Kidney tubule cell (primary cell): ENCODE measurements at regions not wholly inside any gene's neighbourhood (a gene's known extent, or its start where the extent isn't known, plus 50 kb on each side); places are given as distances from the start of the nearest gene placed in this dataset.
"Not testable (repeated sequence)": the region's sequence is repeated elsewhere in the genome, so short reads cannot be mapped to it uniquely, and the experiment has no call there.

Experiments used
- DNase-seq: peaks from one replicate; pipeline ENCODE4 v3.0.0-alpha.2; 2018; ENCODE audit warnings: low spot score

DNA sequence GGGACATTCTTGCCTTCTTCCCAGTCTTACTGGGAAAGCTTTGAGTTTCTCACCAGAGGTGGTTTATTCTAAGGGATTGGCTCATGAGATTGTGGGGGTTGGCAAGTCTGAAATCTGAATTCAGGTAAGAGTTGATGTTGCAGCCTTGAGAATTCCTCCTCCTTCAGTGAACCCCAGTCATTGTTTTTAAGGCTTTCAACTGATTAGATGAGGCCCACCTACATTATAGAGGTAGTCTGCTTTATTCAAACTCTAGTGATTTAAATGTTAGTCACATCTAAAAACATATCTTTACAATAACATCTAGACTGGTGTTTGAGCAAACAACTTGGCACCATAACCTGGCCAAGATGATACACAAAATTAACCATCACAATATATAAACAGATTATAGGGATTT lies 156.5 kb upstream of the MED14 start:
- no peak for DNase-seq

DNA sequence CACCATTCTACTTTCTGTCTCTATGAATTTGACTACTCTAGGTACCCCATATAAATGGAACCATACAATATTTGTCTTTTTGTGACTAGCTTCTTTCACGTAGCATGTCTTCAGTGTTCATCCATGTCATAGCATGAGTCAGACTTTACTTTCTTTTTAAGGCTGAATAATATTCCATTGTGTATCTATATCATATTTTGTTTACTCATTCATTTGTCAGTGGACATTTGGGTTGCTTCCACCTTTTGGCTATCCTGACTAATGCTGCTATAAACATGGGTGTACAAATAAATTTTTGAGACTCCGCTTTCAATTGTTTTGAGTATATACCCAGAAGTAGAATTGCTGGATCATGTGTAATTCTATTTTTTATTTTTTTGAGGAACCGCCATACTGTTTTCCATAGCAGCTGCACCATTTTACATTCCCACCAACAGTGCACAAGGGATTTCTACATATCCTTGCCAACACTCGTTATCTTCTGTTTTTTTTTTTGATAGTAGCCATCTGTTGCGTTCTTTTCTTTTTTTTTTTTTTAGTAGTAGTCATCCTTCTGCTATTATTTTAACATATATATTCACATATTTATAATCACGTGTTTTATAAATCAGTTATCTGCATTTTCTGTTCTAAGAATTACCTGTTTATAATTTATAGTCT lies 158.0 kb upstream of the MED14 start:
- no peak for DNase-seq

DNA sequence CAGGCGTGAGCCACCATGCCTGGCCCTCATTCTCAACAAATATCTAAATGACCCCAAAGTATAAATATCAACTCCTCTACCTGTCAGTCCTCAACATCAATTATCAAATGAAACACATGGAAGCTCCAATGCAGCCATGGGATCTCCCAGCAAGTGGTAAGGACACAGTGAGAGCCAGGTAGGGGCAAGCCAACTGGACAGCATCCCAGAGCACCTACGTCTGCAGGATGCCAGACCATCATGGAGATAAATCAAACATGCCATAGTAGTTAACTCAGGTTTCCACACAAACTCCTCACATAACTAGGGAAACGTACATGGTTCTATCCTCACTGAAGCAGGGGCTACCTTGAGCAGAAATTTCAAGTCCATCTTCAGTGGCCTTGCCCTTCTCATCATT lies 159.9 kb upstream of the MED14 start:
- DNase-seq: no peak

DNA sequence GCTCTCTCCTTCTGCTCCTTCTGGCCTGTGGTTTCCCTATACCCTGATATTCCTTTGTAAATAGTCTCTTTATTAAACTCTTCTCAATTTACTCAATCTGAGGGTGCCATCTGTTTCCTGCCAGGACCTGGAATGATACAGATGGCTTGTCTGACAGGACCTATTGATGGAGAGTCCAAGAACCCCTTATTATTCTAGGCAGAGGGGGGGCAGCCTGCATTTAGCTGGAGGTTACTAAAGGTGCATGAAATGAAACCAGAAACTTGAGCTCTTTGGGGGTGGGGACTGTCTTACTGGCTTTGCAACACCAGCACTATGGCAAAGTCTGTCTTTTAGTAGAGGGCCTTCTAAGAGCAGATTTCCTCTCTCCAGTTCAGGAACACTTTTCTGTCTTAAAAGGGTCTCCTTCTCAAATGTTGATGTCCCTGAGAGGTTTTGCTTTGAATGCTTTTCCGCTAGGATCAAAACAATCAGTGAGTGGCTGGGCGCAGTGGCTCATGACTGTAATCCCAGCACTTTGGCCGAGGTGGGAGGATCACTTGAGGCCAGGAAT lies 162.5 kb upstream of the MED14 start:
- no peak for DNase-seq

DNA sequence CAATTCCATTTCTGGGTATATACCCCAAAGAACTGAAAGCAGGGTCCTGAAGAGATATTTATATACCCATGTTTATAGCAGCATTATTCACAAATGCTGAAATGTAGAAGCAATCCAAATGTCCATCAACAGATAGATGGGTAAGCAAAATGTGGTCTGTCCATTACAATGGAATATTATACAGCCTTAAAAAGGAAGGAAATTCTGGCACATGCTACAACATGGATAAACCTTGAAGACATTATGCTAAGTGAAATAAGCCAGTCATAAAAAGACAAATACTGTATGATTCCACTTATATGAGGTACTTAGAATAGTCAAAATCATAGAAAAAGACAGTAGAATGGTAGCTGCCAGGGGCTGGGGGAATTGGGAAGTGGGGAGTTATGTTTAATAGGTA lies 169.4 kb upstream of the MED14 start:
- not testable (repeated sequence) for DNase-seq

DNA sequence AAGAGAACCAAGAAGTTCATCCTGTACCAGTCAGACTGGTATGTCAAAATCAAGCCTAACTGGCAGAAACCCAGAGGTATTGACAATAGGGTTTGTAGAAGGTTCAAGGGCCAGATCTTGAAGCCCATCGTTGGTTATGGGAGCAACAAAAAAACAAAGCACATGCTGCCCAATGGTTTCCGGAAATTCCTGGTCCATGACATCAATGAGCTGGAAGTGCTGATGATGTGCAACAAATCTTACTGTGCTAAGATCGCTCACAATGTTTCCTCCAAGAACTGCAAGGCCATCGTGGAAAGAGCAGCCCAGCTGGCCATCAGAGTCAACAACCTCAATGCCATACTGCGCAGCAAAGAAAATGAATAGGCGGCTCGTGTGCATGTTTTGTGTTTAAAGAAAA lies 172.7 kb upstream of the MED14 start:
- DNase-seq: peak; percentile 28

DNA sequence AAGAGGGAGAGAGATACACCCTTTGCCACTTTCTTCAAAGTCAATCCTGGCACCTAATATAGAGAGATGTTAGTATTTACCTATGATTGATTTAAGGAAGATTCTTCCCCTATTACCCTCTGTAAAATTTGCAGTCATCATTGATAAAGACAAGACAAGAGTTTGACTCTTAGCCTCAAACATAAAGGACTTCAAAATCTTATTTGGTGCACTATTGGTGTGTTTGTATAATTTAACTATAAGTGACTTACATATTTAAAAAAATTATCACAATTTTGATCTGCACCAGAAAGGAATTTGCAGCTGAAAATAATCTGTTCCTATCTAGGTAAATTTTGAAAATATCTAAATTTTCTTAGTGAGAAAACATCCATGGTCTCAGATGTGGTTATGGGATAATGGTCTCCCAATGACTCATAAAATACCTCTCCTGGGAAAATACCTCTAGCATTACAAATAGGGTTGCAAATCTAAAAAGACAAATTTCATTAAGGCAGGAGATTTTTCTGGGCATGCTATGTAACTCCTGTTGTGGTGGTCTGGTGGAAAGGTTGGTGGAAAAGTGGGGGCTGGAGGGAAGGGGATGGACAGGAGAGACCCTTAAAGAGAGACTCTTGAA lies 173.6 kb upstream of the MED14 start:
- DNase-seq: peak; percentile 71

DNA sequence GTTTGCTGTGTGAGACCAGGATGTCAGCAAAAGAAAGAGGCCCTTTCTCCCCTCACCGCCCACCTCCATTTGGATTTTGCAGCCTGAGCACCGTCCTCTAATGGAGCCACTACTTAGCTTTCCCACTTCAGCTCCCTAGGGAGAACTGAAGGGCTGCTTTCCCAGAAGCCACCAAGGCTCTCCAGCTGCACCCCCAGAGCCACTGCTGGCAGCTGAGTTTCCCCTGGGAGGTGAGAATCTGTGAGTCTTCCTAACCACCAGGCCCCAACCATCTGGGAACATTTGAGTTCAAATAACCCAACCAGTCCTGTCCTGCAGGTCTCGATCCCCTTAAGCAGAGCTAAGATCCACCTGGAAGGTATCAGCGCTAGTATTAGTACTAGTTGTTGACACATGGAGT lies 173.1 kb upstream of the USP9X start:
- no peak for DNase-seq

DNA sequence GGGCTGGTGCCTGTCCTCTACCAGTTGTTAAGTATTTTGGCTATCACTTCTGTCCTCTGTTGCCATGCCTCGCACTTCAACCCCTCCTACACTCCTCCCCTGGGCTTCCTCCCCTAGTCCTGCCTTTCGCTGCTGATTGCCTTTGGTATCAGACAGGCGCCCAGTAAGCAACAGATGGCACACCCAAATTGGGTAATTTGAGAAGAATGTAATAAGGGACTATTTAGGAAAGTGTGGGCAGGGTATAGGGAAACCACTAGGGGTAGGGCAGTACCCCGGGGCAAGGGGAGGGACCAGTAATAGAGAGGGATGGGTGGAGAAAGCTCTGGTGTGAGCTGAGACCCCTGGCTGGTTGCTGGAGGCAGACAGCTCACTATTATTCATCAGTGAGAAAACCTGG lies 172.7 kb upstream of the USP9X start:
- DNase-seq: no peak

DNA sequence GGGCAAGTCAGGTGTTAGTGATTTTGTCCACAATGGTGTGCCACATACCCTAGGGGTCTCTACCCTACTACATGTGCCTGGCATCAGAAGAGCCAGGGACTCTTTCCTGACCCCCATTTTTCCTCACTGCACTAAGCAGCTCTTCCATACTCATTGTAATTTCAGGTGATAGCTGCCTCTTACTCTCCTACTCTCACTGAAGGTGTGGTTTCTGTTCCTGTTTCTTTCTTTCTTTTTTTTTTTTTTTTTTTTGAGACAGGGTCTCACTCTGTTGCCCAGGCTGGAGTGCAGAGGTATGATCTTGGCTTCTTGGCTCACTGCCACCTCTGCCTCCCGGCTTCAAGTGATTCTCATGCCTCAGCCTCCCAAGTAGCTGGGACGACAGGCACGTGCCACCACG lies 164.9 kb upstream of the USP9X start:
- no peak for DNase-seq

DNA sequence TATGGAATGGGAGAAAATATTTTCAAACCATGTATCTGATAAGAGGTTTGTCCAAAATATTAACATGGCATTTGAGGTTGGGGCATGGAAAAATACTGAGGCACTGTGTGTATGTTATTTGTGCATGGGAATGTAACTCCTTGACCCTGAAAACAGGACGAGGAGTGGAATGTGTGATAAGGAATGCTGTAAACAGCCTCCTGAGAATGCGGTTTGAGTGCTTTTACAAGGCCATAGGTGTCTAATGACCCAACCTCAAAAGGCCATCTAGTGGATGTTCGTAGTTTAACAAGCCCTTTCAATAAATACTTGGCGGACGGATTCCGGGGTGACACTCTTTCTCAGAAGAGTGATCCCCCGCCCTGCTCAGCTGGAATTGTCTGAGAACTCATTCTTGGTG lies 162.9 kb upstream of the USP9X start:
- peak; percentile 73 for DNase-seq

DNA sequence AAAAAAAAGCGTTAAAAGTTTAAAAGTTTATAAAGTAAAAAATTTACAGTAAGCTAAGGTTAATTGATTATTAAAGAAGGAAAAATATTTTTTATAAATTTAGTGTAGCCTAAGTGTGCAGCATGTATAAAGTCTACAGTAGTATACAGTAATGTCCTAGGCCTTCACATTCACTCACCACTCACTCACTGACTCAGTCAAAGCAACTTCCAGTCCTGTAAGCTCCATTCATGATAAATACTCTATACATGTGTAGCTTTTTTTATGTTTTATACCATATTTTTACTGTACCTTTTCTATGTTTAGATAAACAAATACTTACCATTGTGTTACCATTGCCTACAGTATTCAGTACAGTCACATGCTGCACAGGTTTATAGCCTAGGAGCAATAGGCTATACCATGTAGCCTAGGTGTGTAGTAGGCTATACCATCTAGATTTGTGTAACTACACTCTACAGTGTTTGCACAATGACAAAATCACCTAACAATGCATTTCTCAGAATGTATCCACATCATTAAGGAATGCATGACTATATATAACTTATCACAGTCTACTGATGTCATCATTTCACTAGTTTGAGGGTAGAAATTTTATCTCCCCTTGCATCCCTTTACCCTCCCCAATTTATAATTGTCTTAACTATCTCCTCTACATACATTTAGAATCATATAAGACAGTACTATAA lies 158.4 kb upstream of the USP9X start:
- peak; percentile 52 for DNase-seq

DNA sequence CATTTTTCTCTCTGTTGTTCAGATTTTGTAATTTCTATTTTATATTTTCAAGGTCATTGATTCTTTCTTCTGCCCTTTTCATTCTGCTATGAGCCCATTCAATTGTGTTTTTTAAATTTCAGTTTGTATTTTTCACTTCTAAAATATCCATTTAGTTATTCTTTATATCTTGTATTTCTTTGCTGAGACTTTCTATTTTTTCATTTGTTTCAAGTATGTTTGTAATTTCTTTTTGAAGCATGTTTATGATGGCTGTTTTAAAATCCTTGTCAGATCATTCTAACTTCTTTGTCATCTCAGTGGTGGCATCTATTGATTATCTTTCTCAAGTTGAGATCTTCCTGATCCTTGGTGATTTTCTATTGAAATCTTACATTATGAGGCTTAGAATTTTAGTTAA lies 157.2 kb upstream of the USP9X start:
- no peak for DNase-seq

DNA sequence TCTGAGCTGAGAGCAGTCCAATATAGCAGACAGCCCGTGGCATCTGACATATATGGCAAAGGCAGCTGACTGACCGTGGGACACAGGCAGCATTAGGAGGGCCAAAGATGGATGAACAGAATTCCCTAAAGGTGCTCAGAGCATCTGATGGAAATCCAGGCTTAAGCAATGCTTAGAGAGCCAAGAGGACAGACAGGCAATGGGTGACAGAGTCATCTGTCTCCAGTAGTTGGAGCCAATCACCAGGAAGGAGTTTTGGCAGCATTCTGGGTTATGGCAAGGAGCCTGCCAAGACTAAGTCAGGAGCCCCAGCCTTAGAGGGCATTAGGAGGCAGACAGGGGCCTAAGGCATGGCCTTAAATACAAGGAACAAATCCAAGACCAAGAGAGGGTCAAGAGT lies 153.3 kb upstream of the USP9X start:
- no peak for DNase-seq

DNA sequence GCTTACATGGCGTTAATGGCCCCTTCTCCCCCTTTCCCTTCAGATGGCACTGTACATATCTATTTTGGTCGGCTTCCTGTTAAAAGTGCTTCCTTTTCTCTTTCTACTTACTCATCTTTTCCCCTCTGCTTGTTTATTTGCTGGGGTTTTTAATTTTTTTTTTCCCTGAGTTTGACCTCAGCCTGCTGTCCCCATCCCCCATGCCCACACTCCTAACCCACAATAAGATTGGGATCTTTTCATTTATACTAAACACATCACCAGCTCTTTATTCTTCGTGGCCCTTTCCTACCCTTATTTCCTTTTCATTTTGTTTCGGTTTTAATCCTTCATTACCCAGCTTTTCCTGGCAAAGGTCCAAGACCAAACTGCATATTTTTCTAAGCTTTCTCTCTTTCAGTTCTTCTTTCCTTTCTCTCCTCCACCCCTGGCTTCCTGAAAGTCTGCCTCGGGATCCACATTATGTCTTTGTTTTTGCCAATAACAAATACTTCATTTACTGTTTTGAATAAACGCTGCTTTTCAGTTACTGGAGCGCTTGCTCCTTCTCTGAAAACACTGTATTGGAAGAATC lies 152.0 kb upstream of the USP9X start:
- peak; percentile 36 for DNase-seq

DNA sequence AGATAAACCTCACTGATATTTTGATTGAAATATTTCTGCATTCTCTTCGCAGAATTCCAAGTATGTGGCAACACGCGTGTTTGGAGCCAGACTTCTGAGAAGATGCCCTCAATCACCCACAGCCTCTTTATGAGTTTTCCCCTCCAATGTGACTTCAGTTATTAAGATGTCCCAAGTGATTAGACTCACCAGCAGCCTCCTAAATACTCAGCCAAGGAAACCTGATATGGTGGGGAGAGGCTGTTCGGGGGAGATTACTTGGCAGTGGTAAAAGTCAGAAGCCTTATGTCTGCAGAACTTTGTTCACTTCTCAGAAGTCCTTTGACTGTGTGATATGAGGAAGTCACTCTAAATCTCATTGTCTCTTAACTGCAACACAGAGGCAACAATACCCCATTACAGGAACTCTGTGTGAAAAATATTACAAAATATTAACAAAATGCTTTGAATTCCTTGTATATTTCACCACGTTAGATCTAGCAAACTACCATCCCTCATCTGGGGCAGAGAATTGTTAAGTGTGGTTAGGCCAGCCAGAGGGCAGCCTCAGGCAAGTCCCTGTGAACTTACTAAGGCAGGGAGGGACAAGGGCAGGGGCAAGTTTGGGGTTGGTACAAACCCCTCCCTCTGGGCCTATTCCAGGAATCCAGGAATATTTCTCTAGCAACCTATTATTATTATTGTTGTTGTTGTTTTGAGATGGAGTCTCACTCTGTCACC lies 151.4 kb upstream of the USP9X start:
- peak; percentile 17 for DNase-seq

DNA sequence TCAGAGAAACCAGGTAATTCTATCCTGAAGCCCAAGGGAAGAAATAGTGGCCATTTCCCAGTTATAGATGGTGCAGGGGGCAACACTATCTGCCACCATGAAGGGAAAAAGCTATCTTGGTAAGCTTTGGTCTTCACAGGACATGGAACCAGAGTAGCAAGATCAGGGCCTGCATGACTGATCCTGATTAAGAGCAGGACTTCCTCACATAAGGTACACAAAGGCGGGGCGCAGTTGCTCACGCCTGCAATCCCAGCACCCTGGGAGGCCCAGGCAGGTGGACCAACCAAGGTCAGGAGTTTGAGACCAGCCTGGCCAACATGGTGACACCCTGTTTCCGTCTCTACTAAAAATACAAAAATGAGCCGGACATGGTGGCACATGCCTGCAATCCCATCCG lies 148.4 kb upstream of the USP9X start:
- no peak for DNase-seq

DNA sequence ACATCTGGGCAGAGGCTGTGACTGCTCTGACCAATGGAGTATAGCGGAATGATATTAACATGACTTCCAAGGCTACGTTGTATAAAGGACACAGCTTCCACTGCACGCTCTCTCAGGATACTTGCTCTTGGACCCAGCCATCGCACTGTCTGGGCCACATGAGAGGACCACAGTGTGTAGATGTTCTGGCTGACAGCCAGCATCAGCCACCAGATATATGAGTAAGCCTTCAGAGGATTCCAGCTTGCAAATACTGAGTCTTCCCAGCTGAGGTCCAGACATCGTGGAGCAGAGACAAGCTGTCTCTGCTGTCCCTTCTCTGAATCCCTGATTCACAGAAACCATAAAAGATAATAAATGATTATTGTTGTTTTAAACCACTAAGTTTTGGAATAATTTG lies 146.8 kb upstream of the USP9X start:
- DNase-seq: peak; percentile 32

DNA sequence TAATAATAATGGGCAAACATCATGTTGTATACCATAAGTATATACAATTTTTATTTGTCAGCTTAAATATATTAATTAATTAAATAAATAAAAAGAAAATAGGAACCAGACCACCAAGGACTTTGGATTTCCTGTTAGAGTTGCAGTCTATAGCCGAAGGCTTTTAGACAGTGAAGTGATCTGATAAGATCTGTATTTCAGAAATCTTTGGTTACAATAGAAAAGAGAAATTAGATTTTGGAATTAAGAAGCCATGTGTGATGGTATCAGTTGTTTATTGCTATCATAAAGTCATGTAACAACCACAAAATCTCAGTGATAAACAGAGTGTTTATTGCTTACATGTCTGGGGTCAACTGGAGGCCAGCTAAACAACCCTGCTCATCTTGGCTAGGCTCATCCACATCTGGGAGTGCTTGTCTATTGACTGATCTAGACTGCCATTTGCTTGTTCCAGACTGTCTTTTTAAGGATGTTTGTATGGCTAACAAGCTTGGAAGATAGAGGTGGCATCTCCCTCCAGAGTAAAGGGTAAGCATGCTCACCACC lies 142.1 kb upstream of the USP9X start:
- DNase-seq: no peak

DNA sequence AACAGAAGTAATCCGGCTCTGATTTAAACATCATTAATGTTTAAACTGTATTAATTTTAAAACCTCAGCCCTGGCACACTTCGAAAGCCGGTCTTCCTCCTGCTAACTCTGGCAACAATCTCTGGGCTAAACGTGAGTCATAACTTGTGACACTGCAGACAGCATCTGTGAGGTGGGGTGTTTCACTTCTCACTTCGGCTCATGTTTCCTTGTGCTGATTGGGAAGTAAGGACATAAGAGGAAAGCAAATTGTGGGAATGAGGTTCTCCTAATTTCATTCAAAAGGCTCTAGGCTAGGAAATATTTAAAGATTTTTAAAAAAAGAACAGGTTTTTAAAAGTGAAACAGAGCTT lies 139.9 kb upstream of the USP9X start:
- peak; percentile 73 for DNase-seq

DNA sequence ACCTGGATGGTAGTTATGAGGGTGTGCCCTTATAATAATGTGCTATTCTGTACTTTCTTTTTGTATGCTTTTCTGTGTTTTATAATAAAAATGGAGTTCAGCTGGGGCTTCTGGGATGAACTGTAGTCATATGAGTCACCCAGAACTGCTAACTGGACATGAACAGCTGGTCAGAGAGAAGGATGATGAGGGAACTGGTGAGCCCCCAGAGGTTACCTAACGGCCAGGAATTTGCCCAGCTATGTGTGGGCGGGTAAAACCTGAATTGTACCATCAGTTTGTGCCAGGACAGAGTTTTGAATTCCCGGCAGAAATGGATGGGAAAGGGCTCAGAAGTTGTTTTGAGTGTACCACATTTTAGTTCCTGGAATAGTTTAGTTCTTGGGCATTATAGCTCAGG lies 138.0 kb upstream of the USP9X start:
- peak; percentile 50 for DNase-seq

DNA sequence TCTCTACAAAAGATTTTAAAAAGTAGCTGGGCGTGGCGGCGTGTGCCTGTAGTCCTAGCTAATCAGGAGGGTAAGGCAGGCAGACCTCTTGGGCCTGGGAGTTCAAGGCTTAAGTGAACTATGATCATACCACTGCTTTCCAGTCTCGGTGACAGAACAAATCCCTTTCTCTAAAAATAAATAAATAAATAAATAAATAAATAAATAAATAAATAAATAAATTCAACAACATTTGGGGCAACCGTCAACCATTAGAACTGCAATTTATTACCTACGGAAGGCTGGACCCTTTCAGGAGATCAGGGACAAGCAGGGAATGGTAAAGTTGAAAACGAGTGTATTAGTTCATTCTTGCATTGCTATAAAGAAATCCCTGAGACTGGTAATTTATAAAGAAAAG lies 136.2 kb upstream of the USP9X start:
- DNase-seq: no peak
